ENCODE measurements at regions not wholly inside any gene's neighbourhood (a gene's known extent, or its start where the extent isn't known, plus 50 kb on each side); places are given as distances from the start of the nearest gene placed in this dataset.

DNA sequence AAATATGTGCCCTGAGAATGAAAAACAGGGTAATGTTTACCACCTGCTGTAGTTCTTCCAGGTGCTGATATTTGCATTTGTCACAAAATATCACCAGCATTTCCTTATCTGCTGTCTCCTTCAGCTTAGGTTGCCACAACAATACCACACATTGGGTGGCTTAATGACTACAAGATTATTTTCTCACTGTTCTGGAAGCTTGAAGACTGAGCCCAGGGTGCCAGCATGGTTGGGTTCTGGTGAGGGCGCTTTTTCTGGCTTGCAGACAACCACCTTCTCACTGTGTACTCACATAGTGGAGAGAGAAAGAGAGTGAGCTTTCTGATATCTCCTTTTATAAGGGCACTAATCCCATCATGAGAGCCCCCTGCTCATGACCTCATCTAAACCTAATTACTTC is 407.5 kb upstream of the RGPD4 start:
- H3K4me3 ChIP-seq: no peak overlapping the region
- intact Hi-C loops (cut with DNase I; ENCODE audit: low total_unique reads): no loop called here
- H3K36me3 ChIP-seq: no peaks in the 10 kb centered on the region
- H3K27ac ChIP-seq: no peak overlapping the region
- H3K4me1 ChIP-seq: no peaks in the 10 kb centered on the region
- no peak for DNase-seq (ENCODE audit: low spot score in 2 of 2)
- H3K27me3 ChIP-seq: no peaks in the 10 kb centered on the region
- no peaks in the 10 kb centered on the region for H3K9me3 ChIP-seq
- no peak for TF ChIP-seq CTCF (IDR thresholded peaks at IDR 0.05)
- TF ChIP-seq POLR2AphosphoS5 (IDR thresholded peaks at IDR 0.05): no peak
- no peak for TF ChIP-seq POLR2A (IDR thresholded peaks at IDR 0.05)

GRCh38 chr2:107428781-107429180 is 397.9 kb upstream of the RGPD4 start:
- no peaks in the 10 kb centered on the region for H3K4me1 ChIP-seq
- H3K27me3 ChIP-seq: no peaks in the 10 kb centered on the region
- H3K36me3 ChIP-seq: no peaks in the 10 kb centered on the region
- DNase-seq (ENCODE audit: low spot score in 2 of 2): no peak
- no peak overlapping the region for H3K27ac ChIP-seq
- H3K4me3 ChIP-seq: no peak overlapping the region
- H3K9me3 ChIP-seq: peaks cover 0 to 8% of the 10 kb centered on the region in 2 donors
- intact Hi-C loops (cut with DNase I; ENCODE audit: low total_unique reads): no loop called here
- TF ChIP-seq POLR2AphosphoS5 (IDR thresholded peaks at IDR 0.05) (no peak), POLR2A (IDR thresholded peaks at IDR 0.05) (no peak), CTCF (IDR thresholded peaks at IDR 0.05) (no peak)

GRCh38 chr2:107430006-107430405 is 396.7 kb upstream of the RGPD4 start:
- DNase-seq (ENCODE audit: low spot score in 2 of 2): no peak
- no peak overlapping the region for H3K4me3 ChIP-seq
- intact Hi-C loops (cut with DNase I; ENCODE audit: low total_unique reads): no loop called here
- no peaks in the 10 kb centered on the region for H3K4me1 ChIP-seq
- no peaks in the 10 kb centered on the region for H3K36me3 ChIP-seq
- H3K27me3 ChIP-seq: no peaks in the 10 kb centered on the region
- H3K27ac ChIP-seq: no peak overlapping the region
- no peak for TF ChIP-seq CTCF (IDR thresholded peaks at IDR 0.05)
- TF ChIP-seq POLR2AphosphoS5 (IDR thresholded peaks at IDR 0.05): no peak
- no peak for TF ChIP-seq POLR2A (IDR thresholded peaks at IDR 0.05)
- peaks cover 0 to 8% of the 10 kb centered on the region in 2 donors for H3K9me3 ChIP-seq

DNA sequence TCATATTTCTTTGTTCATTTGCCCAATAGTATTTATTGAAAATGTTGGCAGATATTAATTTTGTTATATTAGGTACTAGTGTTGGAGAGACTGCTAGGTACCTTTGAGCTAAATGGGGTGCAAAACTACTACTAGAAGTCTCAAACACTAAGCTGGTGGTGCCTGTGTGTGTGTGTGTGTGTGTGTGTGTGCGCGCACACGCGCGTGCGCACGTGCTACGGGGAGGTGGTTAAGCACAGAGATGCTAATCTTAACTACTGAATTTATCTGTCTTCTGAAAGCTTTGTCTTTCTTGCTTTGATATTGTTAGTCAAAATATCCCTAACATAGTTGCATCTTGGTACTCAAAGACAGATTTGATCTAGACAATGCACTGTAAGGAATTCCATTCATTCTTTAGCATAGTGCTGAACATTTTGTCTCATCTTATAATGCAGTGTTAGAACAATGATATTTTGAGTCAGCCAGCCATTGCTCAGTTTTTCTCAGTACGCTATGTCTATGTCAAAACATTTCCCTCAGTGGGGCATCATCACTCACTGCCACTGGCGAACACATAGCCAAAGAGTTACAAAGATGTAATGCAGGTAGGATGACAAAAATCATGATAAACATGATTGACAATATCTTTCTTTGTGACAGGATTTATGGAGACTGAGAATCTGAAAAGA is 396.0 kb upstream of the RGPD4 start:
- Histone ChIP-seq H3K27me3 (no peaks in the 10 kb centered on the region), H3K27ac (no peak overlapping the region), H3K9me3 (peaks cover 0 to 8% of the 10 kb centered on the region in 2 donors), H3K4me3 (no peak overlapping the region), H3K4me1 (no peaks in the 10 kb centered on the region), H3K36me3 (no peaks in the 10 kb centered on the region)
- no peak for TF ChIP-seq POLR2A (IDR thresholded peaks at IDR 0.05)
- TF ChIP-seq CTCF (IDR thresholded peaks at IDR 0.05): no peak
- no peak for TF ChIP-seq POLR2AphosphoS5 (IDR thresholded peaks at IDR 0.05)
- no peak for DNase-seq (ENCODE audit: low spot score in 2 of 2)
- intact Hi-C loops (cut with DNase I; ENCODE audit: low total_unique reads): no loop called here

- H3K4me3 ChIP-seq: no peak overlapping the region
- no peak for DNase-seq (ENCODE audit: low spot score in 2 of 2)
- intact Hi-C loops (cut with DNase I; ENCODE audit: low total_unique reads): loop anchor here (5.0 kb wide), 1 partner anchor 604 kb away; no protein-coding TSS in a partner anchor
- H3K9me3 ChIP-seq: no peaks in the 10 kb centered on the region
- H3K27me3 ChIP-seq: no peaks in the 10 kb centered on the region
- no peaks in the 10 kb centered on the region for H3K36me3 ChIP-seq
- TF ChIP-seq POLR2AphosphoS5 (IDR thresholded peaks at IDR 0.05) (no peak), CTCF (IDR thresholded peaks at IDR 0.05) (no peak), POLR2A (IDR thresholded peaks at IDR 0.05) (no peak)
- no peaks in the 10 kb centered on the region for H3K4me1 ChIP-seq
- H3K27ac ChIP-seq: no peak overlapping the region
Observed at GRCh38 chr2:107436281-107436680, 390.4 kb upstream of the RGPD4 start.
